ENCODE measurements at regions not wholly inside any gene's neighbourhood (a gene's known extent, or its start where the extent isn't known, plus 50 kb on each side); places are given as distances from the start of the nearest gene placed in this dataset.

DNA sequence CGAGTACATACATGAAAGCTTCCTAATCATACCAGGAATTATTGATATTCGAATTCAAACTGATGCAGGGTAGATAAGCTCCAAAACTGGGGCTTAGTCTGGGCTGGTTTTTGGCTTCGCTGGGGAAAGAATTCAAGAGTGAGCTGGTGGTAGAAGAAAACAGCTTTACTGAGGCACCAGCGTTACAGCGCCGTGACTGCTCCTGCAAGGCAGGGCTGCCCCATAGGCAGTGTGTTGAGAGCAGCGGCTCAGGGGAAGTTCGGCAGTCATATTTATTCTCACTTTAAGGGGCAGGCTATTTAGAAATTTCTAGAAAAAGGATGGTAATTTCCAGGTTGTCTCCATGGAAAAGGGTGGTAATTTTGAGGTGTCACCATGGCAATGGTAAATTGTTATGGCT lies 292.6 kb upstream of the TCF4 start:
- TF ChIP-seq CTCF (IDR thresholded peaks at IDR 0.05; ENCODE audit: low read depth, low read length, poor library complexity, severe bottlenecking): no peak
- no peak for TF ChIP-seq EZH2phosphoT487 (IDR thresholded peaks at IDR 0.05; ENCODE audit: borderline replicate concordance, low read length)
